ENCODE measurements at regions not wholly inside any gene's neighbourhood (a gene's known extent, or its start where the extent isn't known, plus 50 kb on each side); places are given as distances from the start of the nearest gene placed in this dataset.
"Not testable (repeated sequence)": the region's sequence is repeated elsewhere in the genome, so short reads cannot be mapped to it uniquely, and the experiment has no call there.

GRCh38 chr15:26259581-26259980 is 396.5 kb upstream of the ATP10A start:
- DNase-seq (ENCODE audit: low read depth in 2 of 2) = no peak
- no peak for TF ChIP-seq CTCF (IDR thresholded peaks at IDR 0.05; ENCODE audit: low read depth, low read length)
- no peak overlapping the region for H3K4me3 ChIP-seq (replicated peaks in 1 of 2; ENCODE audit: low read depth in 2 of 2, low read length in 2 of 2)

- not testable (repeated sequence) for DNase-seq (ENCODE audit: low read depth in 2 of 2); H3K4me3 ChIP-seq (replicated peaks in 1 of 2; ENCODE audit: low read depth in 2 of 2, low read length in 2 of 2)
Measured at GRCh38 chr15:26244782-26245181, 381.7 kb upstream of the ATP10A start.

- no peak for DNase-seq (ENCODE audit: low read depth in 2 of 2)
- TF ChIP-seq CTCF (IDR thresholded peaks at IDR 0.05; ENCODE audit: low read depth, low read length) = no peak
- no peak overlapping the region for H3K4me3 ChIP-seq (replicated peaks in 1 of 2; ENCODE audit: low read depth in 2 of 2, low read length in 2 of 2)
Measured at GRCh38 chr15:26243382-26243781, 380.3 kb upstream of the ATP10A start.

- TF ChIP-seq CTCF (IDR thresholded peaks at IDR 0.05; ENCODE audit: low read depth, low read length) = no peak
- no peak for DNase-seq (ENCODE audit: low read depth in 2 of 2)
- no peak overlapping the region for H3K4me3 ChIP-seq (replicated peaks in 1 of 2; ENCODE audit: low read depth in 2 of 2, low read length in 2 of 2)
Measured at GRCh38 chr15:26242565-26243071, 379.5 kb upstream of the ATP10A start.

GRCh38 chr15:26235864-26236263 is 372.7 kb upstream of the ATP10A start:
- no peak overlapping the region for H3K4me3 ChIP-seq (replicated peaks in 1 of 2; ENCODE audit: low read depth in 2 of 2, low read length in 2 of 2)
- no peak for TF ChIP-seq CTCF (IDR thresholded peaks at IDR 0.05; ENCODE audit: low read depth, low read length)
- no peak for DNase-seq (ENCODE audit: low read depth in 2 of 2)

- DNase-seq (ENCODE audit: low read depth in 2 of 2) = no peak
- no peak for TF ChIP-seq CTCF (IDR thresholded peaks at IDR 0.05; ENCODE audit: low read depth, low read length)
Measured at GRCh38 chr15:26234976-26235767, 372.0 kb upstream of the ATP10A start.

GRCh38 chr15:26232691-26233090 is 369.6 kb upstream of the ATP10A start:
- TF ChIP-seq CTCF (IDR thresholded peaks at IDR 0.05; ENCODE audit: low read depth, low read length) = no peak

More at GRCh38 chr15:26234976-26235767, 372.0 kb upstream of the ATP10A start:
- no peak overlapping the region for H3K4me3 ChIP-seq (replicated peaks in 1 of 2; ENCODE audit: low read depth in 2 of 2, low read length in 2 of 2)

More at GRCh38 chr15:26232691-26233090, 369.6 kb upstream of the ATP10A start:
- H3K4me3 ChIP-seq (replicated peaks in 1 of 2; ENCODE audit: low read depth in 2 of 2, low read length in 2 of 2) = no peak overlapping the region
- no peak for DNase-seq (ENCODE audit: low read depth in 2 of 2)
